MM.1S (cell line): ENCODE measurements at regions not wholly inside any gene's neighbourhood (a gene's known extent, or its start where the extent isn't known, plus 50 kb on each side); places are given as distances from the start of the nearest gene placed in this dataset.

Experiments
- DNase-seq: peaks from one replicate; pipeline ENCODE4 v3.0.0-alpha.2; 2015
- H2AFZ ChIP-seq: fragments of 300-600 bp; sonication (generic); 2 replicates; pipeline ENCODE4 v1.6.0; 2016; ENCODE audit warnings: antibody characterized with exemption, low read length
- H3F3A ChIP-seq: fragments of 300-600 bp; sonication (generic); 2 replicates; pipeline ENCODE4 v1.6.1; 2016; ENCODE audit warnings: mild to moderate bottlenecking, antibody characterized with exemption, low read length, moderate library complexity, mixed read lengths; ENCODE audit not compliant: insufficient read depth
- H3K27ac ChIP-seq: fragments of 300-600 bp; sonication (generic); 2 replicates; pipeline ENCODE4 v1.5.1; 2016; ENCODE audit warnings: mild to moderate bottlenecking, low read length
- H3K27me3 ChIP-seq: fragments of 300-600 bp; sonication (generic); replicated peaks from 2 replicates; pipeline ENCODE4 v1.6.0; 2016; ENCODE audit warnings: low read length; ENCODE audit not compliant: insufficient read depth
- H3K36me3 ChIP-seq: fragments of 300-600 bp; sonication (generic); replicated peaks from 2 replicates; pipeline ENCODE4 v1.6.1; 2016; ENCODE audit warnings: mild to moderate bottlenecking, low read length, mixed read lengths; ENCODE audit not compliant: insufficient read depth
- H3K4me1 ChIP-seq: fragments of 300-600 bp; sonication (generic); 2 replicates; pipeline ENCODE4 v1.6.1; 2016; ENCODE audit warnings: low read length, mixed read lengths
- H3K4me2 ChIP-seq: fragments of 300-600 bp; sonication (generic); 2 replicates; pipeline ENCODE4 v1.6.0; 2016; ENCODE audit warnings: low read depth, low read length
- H3K4me3 ChIP-seq: fragments of 300-600 bp; sonication (generic); 2 replicates; pipeline ENCODE4 v1.5.1; 2016; ENCODE audit warnings: low read length, mixed read lengths
- H3K79me2 ChIP-seq: fragments of 300-600 bp; sonication (generic); 2 replicates; pipeline ENCODE4 v1.6.1; 2016; ENCODE audit warnings: mixed run types, low read length, mixed read lengths
- H3K9ac ChIP-seq: fragments of 300-600 bp; sonication (generic); 2 replicates; pipeline ENCODE4 v1.6.1; 2016; ENCODE audit warnings: low read length, mixed read lengths
- H3K9me2 ChIP-seq: fragments of 300-600 bp; sonication (generic); replicated peaks from 2 replicates; pipeline ENCODE4 v1.6.1; 2016; ENCODE audit warnings: mild to moderate bottlenecking, low read length, mixed read lengths; ENCODE audit not compliant: insufficient read depth
- H3K9me3 ChIP-seq: fragments of 300-600 bp; sonication (generic); replicated peaks from 2 replicates; pipeline ENCODE4 v1.6.1; 2016; ENCODE audit warnings: mild to moderate bottlenecking, low read length, mixed read lengths; ENCODE audit not compliant: insufficient read depth
- H4K20me1 ChIP-seq: fragments of 300-600 bp; sonication (generic); 2 replicates; pipeline ENCODE4 v1.6.1; 2016; ENCODE audit warnings: mild to moderate bottlenecking, low read length, moderate library complexity, mixed read lengths; ENCODE audit not compliant: insufficient read depth
- EZH2 ChIP-seq: fragments of 300-600 bp; sonication (generic); optimal IDR thresholded peaks from 2 replicates; pipeline ENCODE3; 2017; ENCODE audit warnings: low read depth, mild to moderate bottlenecking, antibody characterized with exemption, low read length, mixed read lengths
- EZH2phosphoT487 ChIP-seq: fragments of 300-600 bp; sonication (generic); IDR thresholded peaks from 2 replicates; pipeline ENCODE4 v1.6.1; 2018; ENCODE audit warnings: antibody characterized with exemption, low read length
- TF ChIP-seq, protein P1 (sequence below): fragments of 300-600 bp; sonication (generic); IDR thresholded peaks from 2 replicates; pipeline ENCODE4 v1.5.1; 2016; ENCODE audit warnings: antibody characterized with exemption, low read length, mixed read lengths

DNA sequence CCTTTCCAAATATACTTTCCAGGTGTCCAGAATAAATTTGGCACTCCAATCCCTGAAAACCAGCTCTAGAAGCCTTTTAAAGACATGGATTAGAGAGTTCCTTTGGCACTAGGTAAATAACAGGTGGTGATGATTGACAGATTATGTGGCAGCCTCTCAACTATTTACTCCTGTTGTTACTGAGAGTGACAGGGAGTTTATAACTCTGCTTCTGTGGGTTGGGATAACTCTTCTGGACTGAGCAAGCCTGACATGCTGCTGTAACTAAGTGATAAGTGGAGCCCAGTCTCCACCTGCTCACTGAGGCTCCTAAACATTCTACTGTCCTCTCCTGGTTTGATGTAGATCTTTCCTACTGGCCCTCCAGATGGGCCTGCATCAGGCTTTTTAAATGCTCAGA lies 693.2 kb upstream of the FTMT start:
- Histone ChIP-seq H3F3A (no peaks in the 10 kb centered on the region), H3K9ac (no peak overlapping the region), H3K27me3 (no peaks in the 10 kb centered on the region), H3K4me2 (no peak overlapping the region), H3K4me1 (no peaks in the 10 kb centered on the region), H3K9me2 (no peaks in the 10 kb centered on the region), H3K9me3 (no peaks in the 10 kb centered on the region), H3K36me3 (no peaks in the 10 kb centered on the region), H3K79me2 (no peaks in the 10 kb centered on the region), H2AFZ (no peak overlapping the region), H3K4me3 (no peak overlapping the region), H3K27ac (no peak overlapping the region), H4K20me1 (no peaks in the 10 kb centered on the region)
- DNase-seq, result no peak
- TF ChIP-seq EZH2 (no peak), EZH2phosphoT487 (no peak)
- TF ChIP-seq, protein P1, sequence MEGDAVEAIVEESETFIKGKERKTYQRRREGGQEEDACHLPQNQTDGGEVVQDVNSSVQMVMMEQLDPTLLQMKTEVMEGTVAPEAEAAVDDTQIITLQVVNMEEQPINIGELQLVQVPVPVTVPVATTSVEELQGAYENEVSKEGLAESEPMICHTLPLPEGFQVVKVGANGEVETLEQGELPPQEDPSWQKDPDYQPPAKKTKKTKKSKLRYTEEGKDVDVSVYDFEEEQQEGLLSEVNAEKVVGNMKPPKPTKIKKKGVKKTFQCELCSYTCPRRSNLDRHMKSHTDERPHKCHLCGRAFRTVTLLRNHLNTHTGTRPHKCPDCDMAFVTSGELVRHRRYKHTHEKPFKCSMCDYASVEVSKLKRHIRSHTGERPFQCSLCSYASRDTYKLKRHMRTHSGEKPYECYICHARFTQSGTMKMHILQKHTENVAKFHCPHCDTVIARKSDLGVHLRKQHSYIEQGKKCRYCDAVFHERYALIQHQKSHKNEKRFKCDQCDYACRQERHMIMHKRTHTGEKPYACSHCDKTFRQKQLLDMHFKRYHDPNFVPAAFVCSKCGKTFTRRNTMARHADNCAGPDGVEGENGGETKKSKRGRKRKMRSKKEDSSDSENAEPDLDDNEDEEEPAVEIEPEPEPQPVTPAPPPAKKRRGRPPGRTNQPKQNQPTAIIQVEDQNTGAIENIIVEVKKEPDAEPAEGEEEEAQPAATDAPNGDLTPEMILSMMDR, result no peak

DNA sequence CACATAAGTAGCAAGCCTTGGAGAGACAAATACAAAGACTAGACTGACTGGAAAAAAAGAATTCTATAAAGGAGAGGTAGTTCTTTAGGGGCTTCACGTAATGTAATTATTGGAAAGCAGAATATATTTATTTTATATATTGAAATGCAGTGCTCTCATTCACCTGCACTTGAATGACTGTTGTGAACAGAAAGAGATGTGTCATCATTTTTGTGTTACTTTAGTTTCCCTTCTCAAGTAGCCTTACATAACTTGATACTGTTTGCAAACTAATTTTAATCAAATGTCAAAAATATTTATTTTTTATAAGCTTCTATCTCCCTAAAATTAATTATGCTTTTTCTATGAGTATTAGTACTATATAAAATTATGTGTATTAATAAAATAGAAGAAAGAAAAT lies 691.1 kb upstream of the FTMT start:
- Histone ChIP-seq H3K9ac (no peak overlapping the region), H3K79me2 (no peaks in the 10 kb centered on the region), H3K27me3 (no peaks in the 10 kb centered on the region), H3K27ac (no peak overlapping the region), H3F3A (no peaks in the 10 kb centered on the region), H3K4me3 (no peak overlapping the region), H3K36me3 (no peaks in the 10 kb centered on the region), H3K9me2 (no peaks in the 10 kb centered on the region), H3K4me1 (no peaks in the 10 kb centered on the region), H3K4me2 (no peak overlapping the region), H4K20me1 (no peaks in the 10 kb centered on the region), H2AFZ (no peak overlapping the region), H3K9me3 (no peaks in the 10 kb centered on the region)
- no peak for DNase-seq
- TF ChIP-seq EZH2phosphoT487, result no peak
- TF ChIP-seq, protein P1, result no peak
- no peak for TF ChIP-seq EZH2

DNA sequence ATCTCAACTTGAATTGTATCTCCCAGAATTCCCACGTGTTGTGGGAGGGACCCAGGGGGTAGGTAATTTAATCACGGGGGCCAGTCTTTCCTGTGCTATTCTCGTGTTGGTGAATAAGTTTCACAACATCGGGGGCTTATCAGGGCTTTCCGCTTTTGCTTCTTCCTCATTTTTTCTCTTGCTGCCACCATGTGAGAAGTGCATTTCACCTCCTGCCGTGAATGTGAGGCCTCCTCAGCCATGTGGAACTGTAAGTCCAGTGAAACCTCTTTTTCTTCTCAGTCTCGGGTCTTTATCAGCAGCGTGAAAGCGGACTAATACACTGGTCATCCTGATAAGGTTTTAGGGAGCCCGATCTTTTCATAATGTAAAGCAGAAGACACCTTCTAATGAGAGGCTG lies 687.0 kb upstream of the FTMT start:
- Histone ChIP-seq H3K4me1 (no peaks in the 10 kb centered on the region), H4K20me1 (no peaks in the 10 kb centered on the region), H3F3A (no peaks in the 10 kb centered on the region), H3K9me2 (no peaks in the 10 kb centered on the region), H3K4me2 (no peak overlapping the region), H2AFZ (no peak overlapping the region), H3K27me3 (no peaks in the 10 kb centered on the region), H3K9me3 (no peaks in the 10 kb centered on the region), H3K79me2 (no peaks in the 10 kb centered on the region), H3K27ac (no peak overlapping the region), H3K4me3 (no peak overlapping the region), H3K36me3 (no peaks in the 10 kb centered on the region), H3K9ac (no peak overlapping the region)
- DNase-seq, result no peak
- no peak for TF ChIP-seq EZH2
- TF ChIP-seq EZH2phosphoT487, result no peak
- TF ChIP-seq, protein P1, result no peak
